WTC11 (cell line): ENCODE measurements at regions not wholly inside any gene's neighbourhood (a gene's known extent, or its start where the extent isn't known, plus 50 kb on each side); places are given as distances from the start of the nearest gene placed in this dataset.

Source experiments
- ATAC-seq: fragments of 200-7000 bp; cut with Tn5 transposase; 2 replicates; pipeline ENCODE4 v1.10.0; 2021; ENCODE audit warnings: mild to moderate bottlenecking, moderate library complexity
- CTCF ChIA-PET: fragments of 300-600 bp; sonication (Branson Sonifier 250); formaldehyde crosslinking; loops from one replicate; lab custom pipeline; 2021; ENCODE audit warnings: antibody characterized with exemption; lab: Charles Lee
- POLR2A ChIA-PET: fragments of 350-600 bp; sonication (Branson Sonifier 250); formaldehyde crosslinking; loops from one replicate; lab custom pipeline; 2021; ENCODE audit warnings: antibody characterized with exemption; lab: Charles Lee
- DNase-seq: peaks from one replicate; pipeline ENCODE4 v3.0.0; 2021; ENCODE audit warnings: low spot score
- H3K27ac Mint-ChIP-seq: 2 replicates; pipeline ENCODE4 v1.8.0; 2021; ENCODE audit warnings: mixed read lengths
- H3K27me3 Mint-ChIP-seq: 2 replicates; pipeline ENCODE4 v1.8.0; 2021; ENCODE audit warnings: low read depth, mild to moderate bottlenecking, moderate library complexity, mixed read lengths
- H3K36me3 Mint-ChIP-seq: 2 replicates; pipeline ENCODE4 v1.8.0; 2021; ENCODE audit warnings: mixed read lengths
- H3K4me1 Mint-ChIP-seq: 2 replicates; pipeline ENCODE4 v1.8.0; 2022; ENCODE audit warnings: mixed read lengths
- H3K4me3 Mint-ChIP-seq: 2 replicates; pipeline ENCODE4 v1.8.0; 2021; ENCODE audit warnings: mild to moderate bottlenecking, moderate library complexity, mixed read lengths
- H3K9me3 Mint-ChIP-seq: 2 replicates; pipeline ENCODE4 v1.8.0; 2021; ENCODE audit warnings: mixed read lengths
- CREB1 ChIP-seq: sonication (generic); formaldehyde crosslinking; IDR thresholded peaks from 2 replicates; pipeline ENCODE4 v1.8.0; 2023; ENCODE audit warnings: mild to moderate bottlenecking, missing genetic modification reagents
- EMX1 ChIP-seq: fragments of 250-450 bp; sonication (Bioruptor Pico); IDR thresholded peaks from 2 replicates; pipeline ENCODE4 v1.8.0; 2021; ENCODE audit warnings: mild to moderate bottlenecking
- IRF2 ChIP-seq: sonication (generic); formaldehyde crosslinking; IDR thresholded peaks from 2 replicates; pipeline ENCODE4 v1.8.0; 2022; ENCODE audit warnings: low read depth, missing genetic modification reagents, borderline replicate concordance
- JUN ChIP-seq: sonication (generic); formaldehyde crosslinking; IDR thresholded peaks from 2 replicates; pipeline ENCODE4 v1.8.0; 2023; ENCODE audit warnings: mild to moderate bottlenecking, missing genetic modification reagents
- NFE2L1 ChIP-seq: sonication (generic); formaldehyde crosslinking; IDR thresholded peaks from 2 replicates; pipeline ENCODE4 v1.8.1; 2023; ENCODE audit warnings: missing genetic modification reagents
- TCF7 ChIP-seq: sonication (generic); formaldehyde crosslinking; IDR thresholded peaks from 2 replicates; pipeline ENCODE4 v1.8.0; 2022; ENCODE audit warnings: mild to moderate bottlenecking, low read depth, missing genetic modification reagents, moderate library complexity
- ZNF263 ChIP-seq: sonication (generic); formaldehyde crosslinking; IDR thresholded peaks from 2 replicates; pipeline ENCODE4 v1.8.1; 2022; ENCODE audit warnings: low read depth, mild to moderate bottlenecking, moderate library complexity, missing genetic modification reagents
- ZNF317 ChIP-seq: sonication (generic); formaldehyde crosslinking; IDR thresholded peaks from 2 replicates; pipeline ENCODE4 v1.8.1; 2023; ENCODE audit warnings: low read depth, mild to moderate bottlenecking, moderate library complexity, missing genetic modification reagents, borderline replicate concordance
- ZNF671 ChIP-seq: fragments of 250-450 bp; sonication (Bioruptor Pico); IDR thresholded peaks from 2 replicates; pipeline ENCODE4 v1.8.0; 2021; ENCODE audit warnings: mild to moderate bottlenecking
- TF ChIP-seq, protein P1 (sequence below): fragments of 250-450 bp; sonication (Bioruptor Pico); IDR thresholded peaks from 2 replicates; pipeline ENCODE4 v1.9.0; 2021; ENCODE audit warnings: mild to moderate bottlenecking, borderline replicate concordance
- TF ChIP-seq, protein P2 (sequence below): fragments of 250-450 bp; sonication (Bioruptor Pico); IDR thresholded peaks from 2 replicates; pipeline ENCODE4 v1.8.0; 2021; ENCODE audit warnings: mild to moderate bottlenecking
- TF ChIP-seq, protein P3 (sequence below): fragments of 250-450 bp; sonication (Bioruptor Pico); IDR thresholded peaks from 2 replicates; pipeline ENCODE4 v1.9.0; 2021; ENCODE audit warnings: mild to moderate bottlenecking
- TF ChIP-seq, protein P4 (sequence below): sonication (generic); formaldehyde crosslinking; IDR thresholded peaks from 2 replicates; pipeline ENCODE4 v1.8.1; 2023; ENCODE audit warnings: mild to moderate bottlenecking, missing genetic modification reagents
- TF ChIP-seq, protein P5 (sequence below): sonication (generic); formaldehyde crosslinking; IDR thresholded peaks from 2 replicates; pipeline ENCODE4 v1.8.1; 2023; ENCODE audit warnings: mild to moderate bottlenecking, moderate library complexity, missing genetic modification reagents
- TF ChIP-seq, protein P6 (sequence below): sonication (generic); formaldehyde crosslinking; IDR thresholded peaks from 2 replicates; pipeline ENCODE4 v1.8.1; 2023; ENCODE audit warnings: mild to moderate bottlenecking, missing genetic modification reagents, borderline replicate concordance

DNA sequence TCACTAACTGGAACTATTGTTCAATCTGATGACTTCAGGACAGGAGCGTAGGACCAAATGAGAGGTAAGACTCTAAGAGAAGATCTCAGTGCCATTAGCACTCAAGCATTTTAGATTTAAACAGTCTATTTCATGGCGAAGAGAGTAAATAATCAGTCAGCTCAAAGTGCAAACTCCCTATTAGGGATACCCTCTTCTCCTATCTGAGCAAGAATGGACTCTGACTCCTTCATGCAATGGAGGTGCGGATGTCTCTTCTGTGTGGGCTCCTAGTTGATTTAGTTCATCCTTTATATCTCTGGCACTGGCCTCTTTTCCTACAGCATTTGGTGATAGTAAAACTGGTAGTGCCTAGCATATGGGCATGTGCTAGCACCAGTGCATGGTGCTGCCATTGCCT lies 144.6 kb downstream of the SMC2 start (continued):
- TF ChIP-seq ZNF671 (CRISPR knock-in tag), result no peak
- TF ChIP-seq CREB1 (CRISPR knock-in tag), result no peak
- TF ChIP-seq, protein P1, sequence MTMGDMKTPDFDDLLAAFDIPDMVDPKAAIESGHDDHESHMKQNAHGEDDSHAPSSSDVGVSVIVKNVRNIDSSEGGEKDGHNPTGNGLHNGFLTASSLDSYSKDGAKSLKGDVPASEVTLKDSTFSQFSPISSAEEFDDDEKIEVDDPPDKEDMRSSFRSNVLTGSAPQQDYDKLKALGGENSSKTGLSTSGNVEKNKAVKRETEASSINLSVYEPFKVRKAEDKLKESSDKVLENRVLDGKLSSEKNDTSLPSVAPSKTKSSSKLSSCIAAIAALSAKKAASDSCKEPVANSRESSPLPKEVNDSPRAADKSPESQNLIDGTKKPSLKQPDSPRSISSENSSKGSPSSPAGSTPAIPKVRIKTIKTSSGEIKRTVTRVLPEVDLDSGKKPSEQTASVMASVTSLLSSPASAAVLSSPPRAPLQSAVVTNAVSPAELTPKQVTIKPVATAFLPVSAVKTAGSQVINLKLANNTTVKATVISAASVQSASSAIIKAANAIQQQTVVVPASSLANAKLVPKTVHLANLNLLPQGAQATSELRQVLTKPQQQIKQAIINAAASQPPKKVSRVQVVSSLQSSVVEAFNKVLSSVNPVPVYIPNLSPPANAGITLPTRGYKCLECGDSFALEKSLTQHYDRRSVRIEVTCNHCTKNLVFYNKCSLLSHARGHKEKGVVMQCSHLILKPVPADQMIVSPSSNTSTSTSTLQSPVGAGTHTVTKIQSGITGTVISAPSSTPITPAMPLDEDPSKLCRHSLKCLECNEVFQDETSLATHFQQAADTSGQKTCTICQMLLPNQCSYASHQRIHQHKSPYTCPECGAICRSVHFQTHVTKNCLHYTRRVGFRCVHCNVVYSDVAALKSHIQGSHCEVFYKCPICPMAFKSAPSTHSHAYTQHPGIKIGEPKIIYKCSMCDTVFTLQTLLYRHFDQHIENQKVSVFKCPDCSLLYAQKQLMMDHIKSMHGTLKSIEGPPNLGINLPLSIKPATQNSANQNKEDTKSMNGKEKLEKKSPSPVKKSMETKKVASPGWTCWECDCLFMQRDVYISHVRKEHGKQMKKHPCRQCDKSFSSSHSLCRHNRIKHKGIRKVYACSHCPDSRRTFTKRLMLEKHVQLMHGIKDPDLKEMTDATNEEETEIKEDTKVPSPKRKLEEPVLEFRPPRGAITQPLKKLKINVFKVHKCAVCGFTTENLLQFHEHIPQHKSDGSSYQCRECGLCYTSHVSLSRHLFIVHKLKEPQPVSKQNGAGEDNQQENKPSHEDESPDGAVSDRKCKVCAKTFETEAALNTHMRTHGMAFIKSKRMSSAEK (CRISPR knock-in tag), result no peak
- TF ChIP-seq EMX1 (CRISPR knock-in tag), result no peak
- TF ChIP-seq ZNF317 (CRISPR knock-in tag), result no peak
- no peak for TF ChIP-seq TCF7 (CRISPR knock-in tag)
- TF ChIP-seq, protein P2, sequence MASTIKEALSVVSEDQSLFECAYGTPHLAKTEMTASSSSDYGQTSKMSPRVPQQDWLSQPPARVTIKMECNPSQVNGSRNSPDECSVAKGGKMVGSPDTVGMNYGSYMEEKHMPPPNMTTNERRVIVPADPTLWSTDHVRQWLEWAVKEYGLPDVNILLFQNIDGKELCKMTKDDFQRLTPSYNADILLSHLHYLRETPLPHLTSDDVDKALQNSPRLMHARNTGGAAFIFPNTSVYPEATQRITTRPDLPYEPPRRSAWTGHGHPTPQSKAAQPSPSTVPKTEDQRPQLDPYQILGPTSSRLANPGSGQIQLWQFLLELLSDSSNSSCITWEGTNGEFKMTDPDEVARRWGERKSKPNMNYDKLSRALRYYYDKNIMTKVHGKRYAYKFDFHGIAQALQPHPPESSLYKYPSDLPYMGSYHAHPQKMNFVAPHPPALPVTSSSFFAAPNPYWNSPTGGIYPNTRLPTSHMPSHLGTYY (CRISPR knock-in tag), result no peak
- no peak for TF ChIP-seq JUN (CRISPR knock-in tag)
- no peak for TF ChIP-seq ZNF263 (CRISPR knock-in tag)

DNA sequence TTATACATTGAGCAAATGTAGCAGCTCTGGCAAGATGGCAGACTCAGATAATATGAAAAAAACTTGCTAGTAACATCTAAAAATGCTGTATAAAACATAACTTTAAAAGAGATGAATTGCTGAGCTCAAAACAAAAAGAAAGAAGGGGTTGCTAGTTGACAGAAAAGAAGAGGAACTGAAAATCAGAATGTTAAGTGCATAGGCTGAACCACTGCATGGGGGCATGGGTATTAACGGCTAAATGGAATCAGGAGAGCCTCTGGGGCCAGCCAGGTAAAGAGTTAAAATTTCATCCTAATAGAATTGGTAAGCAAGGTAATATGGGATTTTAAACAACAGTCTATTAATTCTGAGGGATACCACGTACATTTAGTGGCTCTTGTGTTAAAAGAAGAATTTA lies 146.8 kb downstream of the SMC2 start:
- DNase-seq (no peak), ATAC-seq (no peak)
- no peaks in the 10 kb centered on the region for H3K27me3 Mint-ChIP-seq
- CTCF ChIA-PET, result no interaction called here
- POLR2A ChIA-PET, result no interaction called here
- no peak overlapping the region for H3K4me3 Mint-ChIP-seq
- H3K4me1 Mint-ChIP-seq, result no peaks in the 10 kb centered on the region
- no peak overlapping the region for H3K27ac Mint-ChIP-seq
- peaks cover 9% of the 10 kb centered on the region for H3K36me3 Mint-ChIP-seq
- TF ChIP-seq, protein P3, sequence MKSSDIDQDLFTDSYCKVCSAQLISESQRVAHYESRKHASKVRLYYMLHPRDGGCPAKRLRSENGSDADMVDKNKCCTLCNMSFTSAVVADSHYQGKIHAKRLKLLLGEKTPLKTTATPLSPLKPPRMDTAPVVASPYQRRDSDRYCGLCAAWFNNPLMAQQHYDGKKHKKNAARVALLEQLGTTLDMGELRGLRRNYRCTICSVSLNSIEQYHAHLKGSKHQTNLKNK, result no peak
- TF ChIP-seq, protein P4, sequence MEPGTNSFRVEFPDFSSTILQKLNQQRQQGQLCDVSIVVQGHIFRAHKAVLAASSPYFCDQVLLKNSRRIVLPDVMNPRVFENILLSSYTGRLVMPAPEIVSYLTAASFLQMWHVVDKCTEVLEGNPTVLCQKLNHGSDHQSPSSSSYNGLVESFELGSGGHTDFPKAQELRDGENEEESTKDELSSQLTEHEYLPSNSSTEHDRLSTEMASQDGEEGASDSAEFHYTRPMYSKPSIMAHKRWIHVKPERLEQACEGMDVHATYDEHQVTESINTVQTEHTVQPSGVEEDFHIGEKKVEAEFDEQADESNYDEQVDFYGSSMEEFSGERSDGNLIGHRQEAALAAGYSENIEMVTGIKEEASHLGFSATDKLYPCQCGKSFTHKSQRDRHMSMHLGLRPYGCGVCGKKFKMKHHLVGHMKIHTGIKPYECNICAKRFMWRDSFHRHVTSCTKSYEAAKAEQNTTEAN (CRISPR knock-in tag), result no peak
- TF ChIP-seq, protein P5, sequence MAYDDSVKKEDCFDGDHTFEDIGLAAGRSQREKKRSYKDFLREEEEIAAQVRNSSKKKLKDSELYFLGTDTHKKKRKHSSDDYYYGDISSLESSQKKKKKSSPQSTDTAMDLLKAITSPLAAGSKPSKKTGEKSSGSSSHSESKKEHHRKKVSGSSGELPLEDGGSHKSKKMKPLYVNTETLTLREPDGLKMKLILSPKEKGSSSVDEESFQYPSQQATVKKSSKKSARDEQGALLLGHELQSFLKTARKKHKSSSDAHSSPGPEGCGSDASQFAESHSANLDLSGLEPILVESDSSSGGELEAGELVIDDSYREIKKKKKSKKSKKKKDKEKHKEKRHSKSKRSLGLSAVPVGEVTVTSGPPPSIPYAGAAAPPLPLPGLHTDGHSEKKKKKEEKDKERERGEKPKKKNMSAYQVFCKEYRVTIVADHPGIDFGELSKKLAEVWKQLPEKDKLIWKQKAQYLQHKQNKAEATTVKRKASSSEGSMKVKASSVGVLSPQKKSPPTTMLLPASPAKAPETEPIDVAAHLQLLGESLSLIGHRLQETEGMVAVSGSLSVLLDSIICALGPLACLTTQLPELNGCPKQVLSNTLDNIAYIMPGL (CRISPR knock-in tag), result no peak
- peaks cover 20% of the 10 kb centered on the region for H3K9me3 Mint-ChIP-seq

DNA sequence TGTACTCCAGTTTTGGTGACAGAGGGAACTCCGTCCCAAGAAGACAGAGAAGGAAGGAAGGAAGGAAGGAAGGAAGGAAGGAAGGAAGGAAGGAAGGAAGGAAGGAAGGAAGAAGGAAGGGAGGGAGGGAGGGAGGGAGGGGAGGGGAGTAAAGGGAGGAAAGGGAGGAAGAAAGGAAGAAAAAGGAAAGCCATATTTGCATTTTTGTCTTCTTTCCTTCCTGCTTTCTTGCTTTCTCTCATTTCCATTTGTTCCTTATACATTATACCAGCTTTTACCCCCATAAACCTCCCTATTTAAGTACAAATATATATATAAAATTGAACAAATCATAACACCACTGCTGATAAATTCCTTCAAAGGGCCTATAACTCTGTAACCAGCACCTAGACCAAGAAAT lies 151.8 kb downstream of the SMC2 start:
- TF ChIP-seq, protein P6, sequence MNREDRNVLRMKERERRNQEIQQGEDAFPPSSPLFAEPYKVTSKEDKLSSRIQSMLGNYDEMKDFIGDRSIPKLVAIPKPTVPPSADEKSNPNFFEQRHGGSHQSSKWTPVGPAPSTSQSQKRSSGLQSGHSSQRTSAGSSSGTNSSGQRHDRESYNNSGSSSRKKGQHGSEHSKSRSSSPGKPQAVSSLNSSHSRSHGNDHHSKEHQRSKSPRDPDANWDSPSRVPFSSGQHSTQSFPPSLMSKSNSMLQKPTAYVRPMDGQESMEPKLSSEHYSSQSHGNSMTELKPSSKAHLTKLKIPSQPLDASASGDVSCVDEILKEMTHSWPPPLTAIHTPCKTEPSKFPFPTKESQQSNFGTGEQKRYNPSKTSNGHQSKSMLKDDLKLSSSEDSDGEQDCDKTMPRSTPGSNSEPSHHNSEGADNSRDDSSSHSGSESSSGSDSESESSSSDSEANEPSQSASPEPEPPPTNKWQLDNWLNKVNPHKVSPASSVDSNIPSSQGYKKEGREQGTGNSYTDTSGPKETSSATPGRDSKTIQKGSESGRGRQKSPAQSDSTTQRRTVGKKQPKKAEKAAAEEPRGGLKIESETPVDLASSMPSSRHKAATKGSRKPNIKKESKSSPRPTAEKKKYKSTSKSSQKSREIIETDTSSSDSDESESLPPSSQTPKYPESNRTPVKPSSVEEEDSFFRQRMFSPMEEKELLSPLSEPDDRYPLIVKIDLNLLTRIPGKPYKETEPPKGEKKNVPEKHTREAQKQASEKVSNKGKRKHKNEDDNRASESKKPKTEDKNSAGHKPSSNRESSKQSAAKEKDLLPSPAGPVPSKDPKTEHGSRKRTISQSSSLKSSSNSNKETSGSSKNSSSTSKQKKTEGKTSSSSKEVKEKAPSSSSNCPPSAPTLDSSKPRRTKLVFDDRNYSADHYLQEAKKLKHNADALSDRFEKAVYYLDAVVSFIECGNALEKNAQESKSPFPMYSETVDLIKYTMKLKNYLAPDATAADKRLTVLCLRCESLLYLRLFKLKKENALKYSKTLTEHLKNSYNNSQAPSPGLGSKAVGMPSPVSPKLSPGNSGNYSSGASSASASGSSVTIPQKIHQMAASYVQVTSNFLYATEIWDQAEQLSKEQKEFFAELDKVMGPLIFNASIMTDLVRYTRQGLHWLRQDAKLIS (CRISPR knock-in tag), result no peak
- TF ChIP-seq IRF2 (CRISPR knock-in tag), result no peak
- TF ChIP-seq ZNF317 (CRISPR knock-in tag), result no peak
- no peak for TF ChIP-seq NFE2L1 (CRISPR knock-in tag)
- no peak overlapping the region for H3K27ac Mint-ChIP-seq
- H3K4me3 Mint-ChIP-seq, result no peak overlapping the region
- DNase-seq (no peak), ATAC-seq (no peak)
- POLR2A ChIA-PET, result no interaction called here
- H3K36me3 Mint-ChIP-seq, result no peaks in the 10 kb centered on the region
- H3K4me1 Mint-ChIP-seq, result no peaks in the 10 kb centered on the region
- no peaks in the 10 kb centered on the region for H3K27me3 Mint-ChIP-seq
- CTCF ChIA-PET, result no interaction called here
- peaks cover 14% of the 10 kb centered on the region for H3K9me3 Mint-ChIP-seq
